Tibial nerve (tissue), 4 donors: ENCODE measurements at regions not wholly inside any gene's neighbourhood (a gene's known extent, or its start where the extent isn't known, plus 50 kb on each side); places are given as distances from the start of the nearest gene placed in this dataset.

Experiments
- DNase-seq, 2 donors: peaks; one replicate each; pipeline ENCODE4 v3.0.0-alpha.2; 2019; ENCODE audit warnings: low spot score in 2 of 2
- H3K27ac ChIP-seq, 4 donors: fragments of 200-600 bp; sonication (generic) in 3 of 4; one replicate each; pipeline ENCODE4 v1.5.1; 2017 to 2019; ENCODE audit warnings: mild to moderate bottlenecking in 1 of 4
- H3K27me3 ChIP-seq, 2 donors: fragments of 200-600 bp; sonication (generic) in 1 of 2; one replicate each; pipeline versions ENCODE4 v1.5.1 to v1.6.0; 2017 to 2019
- H3K36me3 ChIP-seq, 3 donors: fragments of 200-600 bp; sonication (generic); one replicate each; pipeline ENCODE4 v1.5.1; 2018 to 2019
- H3K4me1 ChIP-seq, 4 donors: fragments of 200-600 bp; sonication (generic) in 3 of 4; one replicate each; pipeline ENCODE4 v1.5.1; 2017 to 2019
- H3K4me3 ChIP-seq, 4 donors: fragments of 200-600 bp; sonication (generic) in 3 of 4; one replicate each; pipeline ENCODE4 v1.5.1; 2017 to 2019; ENCODE audit warnings: mild to moderate bottlenecking in 1 of 4, moderate library complexity in 1 of 4
- H3K9me3 ChIP-seq, 4 donors: fragments of 200-600 bp; sonication (generic) in 3 of 4; one replicate each; pipeline ENCODE4 v1.5.1; 2017 to 2019
- EP300 ChIP-seq, 2 donors: sonication (generic); formaldehyde crosslinking; IDR thresholded peaks; one replicate each; pipeline ENCODE4 v1.6.1; 2017; ENCODE audit warnings: antibody characterized with exemption in 2 of 2, mild to moderate bottlenecking in 1 of 2
- POLR2A ChIP-seq, 2 donors: fragments of 450-650 bp; IDR thresholded peaks; one replicate each; pipeline ENCODE4 v1.6.1; 2017; ENCODE audit warnings: antibody characterized with exemption in 2 of 2, mild to moderate bottlenecking in 2 of 2, moderate library complexity in 2 of 2
- WGBS, 2 donors: methylation state at CpG; one replicate each; pipeline ENCODE4 v1.1.5; 2018; 5-methylcytosine and 5-hydroxymethylcytosine counted together
- TF ChIP-seq, protein P1 (sequence below), 5 experiments: fragments of 200-600 bp in 3 of 5; fragments of 450-650 bp in 2 of 5; sonication (generic) in 3 of 5; IDR thresholded peaks; one replicate each; pipeline ENCODE4 v1.5.1; 2016 to 2019; ENCODE audit warnings: antibody characterized with exemption in 5 of 5, mild to moderate bottlenecking in 3 of 5, moderate library complexity in 2 of 5

GRCh38 chr9:84587153-84587552, 82.4 kb upstream of the NTRK2 start:
- 70 to 73% methylated on average over 3 of the region's 3 CpGs for WGBS, 2 donors
- H3K27ac ChIP-seq: no peak overlapping the region

GRCh38 chr9:84589542-84589941, 80.0 kb upstream of the NTRK2 start:
- H3K4me1 ChIP-seq: no peaks in the 10 kb centered on the region
- H3K9me3 ChIP-seq: no peaks in the 10 kb centered on the region
- no peak overlapping the region for H3K27ac ChIP-seq
- no peak overlapping the region for H3K4me3 ChIP-seq
- no peak for DNase-seq
- H3K36me3 ChIP-seq: no peaks in the 10 kb centered on the region
- TF ChIP-seq POLR2A (IDR thresholded peaks at IDR 0.05) (no peak), EP300 (IDR thresholded peaks at IDR 0.05) (no peak)
- TF ChIP-seq, protein P1, sequence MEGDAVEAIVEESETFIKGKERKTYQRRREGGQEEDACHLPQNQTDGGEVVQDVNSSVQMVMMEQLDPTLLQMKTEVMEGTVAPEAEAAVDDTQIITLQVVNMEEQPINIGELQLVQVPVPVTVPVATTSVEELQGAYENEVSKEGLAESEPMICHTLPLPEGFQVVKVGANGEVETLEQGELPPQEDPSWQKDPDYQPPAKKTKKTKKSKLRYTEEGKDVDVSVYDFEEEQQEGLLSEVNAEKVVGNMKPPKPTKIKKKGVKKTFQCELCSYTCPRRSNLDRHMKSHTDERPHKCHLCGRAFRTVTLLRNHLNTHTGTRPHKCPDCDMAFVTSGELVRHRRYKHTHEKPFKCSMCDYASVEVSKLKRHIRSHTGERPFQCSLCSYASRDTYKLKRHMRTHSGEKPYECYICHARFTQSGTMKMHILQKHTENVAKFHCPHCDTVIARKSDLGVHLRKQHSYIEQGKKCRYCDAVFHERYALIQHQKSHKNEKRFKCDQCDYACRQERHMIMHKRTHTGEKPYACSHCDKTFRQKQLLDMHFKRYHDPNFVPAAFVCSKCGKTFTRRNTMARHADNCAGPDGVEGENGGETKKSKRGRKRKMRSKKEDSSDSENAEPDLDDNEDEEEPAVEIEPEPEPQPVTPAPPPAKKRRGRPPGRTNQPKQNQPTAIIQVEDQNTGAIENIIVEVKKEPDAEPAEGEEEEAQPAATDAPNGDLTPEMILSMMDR (IDR thresholded peaks at IDR 0.05): no peak
- WGBS, 2 donors: 86% methylated on average over 1 of the region's 1 CpG
- H3K27me3 ChIP-seq: no peaks in the 10 kb centered on the region

More at GRCh38 chr9:84587153-84587552, 82.4 kb upstream of the NTRK2 start:
- TF ChIP-seq, protein P1 (IDR thresholded peaks at IDR 0.05): no peak
- TF ChIP-seq POLR2A (IDR thresholded peaks at IDR 0.05): no peak
- no peak for TF ChIP-seq EP300 (IDR thresholded peaks at IDR 0.05)
- no peaks in the 10 kb centered on the region for H3K4me1 ChIP-seq
- H3K27me3 ChIP-seq: no peaks in the 10 kb centered on the region
- H3K36me3 ChIP-seq: no peaks in the 10 kb centered on the region
- no peak overlapping the region for H3K4me3 ChIP-seq
- H3K9me3 ChIP-seq: no peaks in the 10 kb centered on the region
- no peak for DNase-seq

DNA sequence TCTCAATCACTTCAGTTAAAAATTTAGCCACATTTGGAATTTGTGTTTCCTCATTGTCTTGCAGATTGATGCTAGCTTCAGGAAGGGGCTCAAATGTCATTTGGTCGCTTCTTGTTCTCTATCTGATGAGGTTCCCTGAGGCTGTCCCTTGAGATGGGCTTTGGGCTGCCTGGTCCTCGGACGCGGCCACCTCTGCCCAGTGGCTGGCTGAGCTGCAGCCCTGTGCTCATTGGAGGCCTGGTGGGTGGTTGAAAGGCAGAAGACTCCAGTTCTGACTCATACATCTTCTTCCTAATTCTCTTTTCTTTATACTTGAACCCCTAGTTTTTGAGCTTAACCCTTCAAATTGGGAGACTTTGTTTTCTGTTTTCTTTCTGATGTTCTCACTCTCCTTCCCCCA, 78.8 kb upstream of the NTRK2 start:
- TF ChIP-seq EP300 (IDR thresholded peaks at IDR 0.05): no peak
- no peak for TF ChIP-seq POLR2A (IDR thresholded peaks at IDR 0.05)
- TF ChIP-seq, protein P1 (IDR thresholded peaks at IDR 0.05): no peak

DNA sequence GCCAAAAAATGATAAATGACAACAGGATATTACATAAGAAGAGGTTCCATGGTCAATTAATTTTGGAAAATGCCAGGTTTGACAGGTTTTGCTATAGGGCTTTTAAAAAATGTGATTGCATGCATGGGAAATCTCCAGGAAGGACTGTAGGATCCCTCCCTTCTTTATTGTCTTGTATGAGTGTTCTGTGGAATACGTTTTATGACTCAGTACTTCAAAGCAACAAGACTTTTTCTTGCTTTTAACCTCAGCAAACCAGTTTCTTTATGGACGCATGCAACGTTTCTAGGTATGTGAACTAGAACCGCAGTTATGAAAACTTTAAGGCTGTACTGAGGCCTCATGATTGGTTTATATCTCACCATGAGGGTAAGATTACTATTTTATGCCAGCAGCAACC, 76.6 kb upstream of the NTRK2 start:
- TF ChIP-seq, protein P1 (IDR thresholded peaks at IDR 0.05): no peak
- TF ChIP-seq POLR2A (IDR thresholded peaks at IDR 0.05) (no peak), EP300 (IDR thresholded peaks at IDR 0.05) (no peak)
- Histone ChIP-seq H3K4me1 (no peaks in the 10 kb centered on the region), H3K27me3 (no peaks in the 10 kb centered on the region), H3K27ac (no peak overlapping the region), H3K9me3 (no peaks in the 10 kb centered on the region), H3K4me3 (no peak overlapping the region), H3K36me3 (no peaks in the 10 kb centered on the region)
- DNase-seq: no peak
- 86 to 93% methylated on average over 4 of the region's 4 CpGs for WGBS, 2 donors

More for the DNA sequence above, 78.8 kb upstream of the NTRK2 start:
- Histone ChIP-seq H3K36me3 (no peaks in the 10 kb centered on the region), H3K27me3 (no peaks in the 10 kb centered on the region), H3K4me3 (no peak overlapping the region), H3K4me1 (no peaks in the 10 kb centered on the region), H3K9me3 (no peaks in the 10 kb centered on the region), H3K27ac (no peak overlapping the region)
- 87 to 92% methylated on average over 4 of the region's 4 CpGs for WGBS, 2 donors
- no peak for DNase-seq

DNA sequence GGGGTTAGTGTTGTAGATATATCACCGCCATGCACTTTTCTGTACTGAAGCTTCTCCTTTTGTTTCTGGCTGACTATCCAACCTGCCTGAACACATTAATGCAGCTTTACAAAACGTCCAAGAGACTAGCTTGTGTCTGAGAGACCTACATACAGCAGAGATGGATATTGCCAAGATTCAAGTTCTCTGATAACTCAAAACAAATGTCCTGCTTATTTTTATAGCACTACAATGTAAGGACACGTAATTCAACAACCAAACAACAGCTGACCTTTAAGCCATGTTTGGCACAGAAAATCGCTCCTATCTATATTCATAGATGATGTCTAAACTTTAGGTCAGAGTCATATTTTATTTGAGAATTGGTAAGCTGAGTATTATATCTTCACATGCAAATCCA, 76.2 kb upstream of the NTRK2 start:
- 64 to 67% methylated on average over 4 of the region's 4 CpGs for WGBS, 2 donors
- H3K27me3 ChIP-seq: no peaks in the 10 kb centered on the region
- no peak overlapping the region for H3K27ac ChIP-seq
- no peaks in the 10 kb centered on the region for H3K9me3 ChIP-seq
- H3K4me3 ChIP-seq: no peak overlapping the region
- no peak for TF ChIP-seq POLR2A (IDR thresholded peaks at IDR 0.05)
- TF ChIP-seq, protein P1 (IDR thresholded peaks at IDR 0.05): no peak
- no peak for TF ChIP-seq EP300 (IDR thresholded peaks at IDR 0.05)
- no peaks in the 10 kb centered on the region for H3K4me1 ChIP-seq
- no peak for DNase-seq
- H3K36me3 ChIP-seq: no peaks in the 10 kb centered on the region
